T-cell (primary cell): ENCODE measurements at regions not wholly inside any gene's neighbourhood (a gene's known extent, or its start where the extent isn't known, plus 50 kb on each side); places are given as distances from the start of the nearest gene placed in this dataset.
"Not testable (repeated sequence)": the region's sequence is repeated elsewhere in the genome, so short reads cannot be mapped to it uniquely, and the experiment has no call there.

ENCODE experiments used
- ATAC-seq, 4 experiments: fragments of 200-7000 bp in 3 of 4; fragments of 150-1000 bp in 1 of 4; cut with Tn5 transposase; replicated peaks in 1 of 4; 1 replicate in 3 of 4; 2 replicates in 1 of 4; pipeline ENCODE4 v1.10.0; 2021; ENCODE audit warnings: moderate library complexity in 3 of 4, mild to moderate bottlenecking in 2 of 4, moderate number of reproducible peaks in 1 of 4
- CTCF ChIA-PET, 2 donors: fragments of 300-600 bp; sonication (Branson Sonifier 250); formaldehyde crosslinking; loops; one replicate each; lab custom pipeline; 2022; ENCODE audit warnings: antibody characterized with exemption in 2 of 2; lab: Charles Lee
- POLR2A ChIA-PET, 2 donors: fragments of 300-600 bp; sonication (Branson Sonifier 250); formaldehyde crosslinking; loops; one replicate each; lab custom pipeline; 2022; ENCODE audit warnings: antibody characterized with exemption in 2 of 2; lab: Charles Lee
- DNase-seq, 35 experiments: peaks; one replicate each; pipeline versions ENCODE4 v3.0.0 to v3.0.0-alpha.2; 2013 to 2023
- H3K27ac ChIP-seq: one replicate; pipeline ENCODE4 v1.5.1; 2013; ENCODE audit warnings: low read length
- H3K27me3 ChIP-seq, 2 experiments: replicated peaks in 1 of 2; 1 replicate in 1 of 2; 2 replicates in 1 of 2; pipeline versions ENCODE4 v1.6.1 to v1.7.0; 2013; ENCODE audit warnings: low read length in 1 of 2, mixed read lengths in 1 of 2; ENCODE audit not compliant: control insufficient read depth in 2 of 2, insufficient read depth in 2 of 2; ENCODE audit errors: extremely low read depth in 1 of 2
- H3K36me3 ChIP-seq, 2 donors: 1 replicate in 1 of 2; 2 replicates in 1 of 2; pipeline versions ENCODE4 v1.6.1 to v1.7.0; 2013; ENCODE audit warnings: low read length in 1 of 2; ENCODE audit not compliant: control insufficient read depth in 2 of 2, insufficient read depth in 1 of 2; ENCODE audit errors: extremely low read depth in 1 of 2
- H3K4me1 ChIP-seq, 2 experiments: 1 replicate in 1 of 2; 2 replicates in 1 of 2; pipeline versions ENCODE4 v1.6.1 to v1.7.0; 2013; ENCODE audit warnings: low read length in 2 of 2, mixed read lengths in 1 of 2; ENCODE audit not compliant: insufficient read depth in 2 of 2, control insufficient read depth in 1 of 2; ENCODE audit errors: extremely low read depth in 1 of 2
- H3K4me3 ChIP-seq, 2 donors: 1 replicate in 1 of 2; 2 replicates in 1 of 2; pipeline versions ENCODE4 v1.5.1 to v1.7.0; 2013; ENCODE audit warnings: mild to moderate bottlenecking in 2 of 2, low read length in 1 of 2, moderate library complexity in 1 of 2; ENCODE audit not compliant: control insufficient read depth in 1 of 2; ENCODE audit errors: extremely low read depth in 1 of 2
- H3K9me3 ChIP-seq: 2 replicates; pipeline ENCODE4 v1.7.0; 2013
- H3K27ac Mint-ChIP-seq, 2 donors: one replicate each; pipeline ENCODE4 v1.8.0; 2020 to 2021; ENCODE audit warnings: mild to moderate bottlenecking in 2 of 2, mixed read lengths in 2 of 2
- H3K27me3 Mint-ChIP-seq, 2 donors: one replicate each; pipeline ENCODE4 v1.8.0; 2021 to 2022; ENCODE audit warnings: mixed read lengths in 2 of 2
- H3K36me3 Mint-ChIP-seq: one replicate; pipeline ENCODE4 v1.8.0; 2021; ENCODE audit warnings: mixed read lengths
- H3K4me1 Mint-ChIP-seq, 3 donors: one replicate each; pipeline ENCODE4 v1.8.0; 2020 to 2022; ENCODE audit warnings: mixed read lengths in 3 of 3, mild to moderate bottlenecking in 1 of 3
- H3K4me3 Mint-ChIP-seq, 3 donors: one replicate each; pipeline ENCODE4 v1.8.0; 2020 to 2022; ENCODE audit warnings: mild to moderate bottlenecking in 3 of 3, mixed read lengths in 3 of 3, moderate library complexity in 3 of 3
- H3K9me3 Mint-ChIP-seq, 3 donors: one replicate each; pipeline ENCODE4 v1.8.0; 2020 to 2022; ENCODE audit warnings: mixed read lengths in 3 of 3
- WGBS: methylation state at CpG from one replicate; pipeline ENCODE4 v1.1.5; 2013; ENCODE audit warnings: missing lambda C conversion rate; ENCODE audit not compliant: insufficient coverage; 5-methylcytosine and 5-hydroxymethylcytosine counted together

DNA sequence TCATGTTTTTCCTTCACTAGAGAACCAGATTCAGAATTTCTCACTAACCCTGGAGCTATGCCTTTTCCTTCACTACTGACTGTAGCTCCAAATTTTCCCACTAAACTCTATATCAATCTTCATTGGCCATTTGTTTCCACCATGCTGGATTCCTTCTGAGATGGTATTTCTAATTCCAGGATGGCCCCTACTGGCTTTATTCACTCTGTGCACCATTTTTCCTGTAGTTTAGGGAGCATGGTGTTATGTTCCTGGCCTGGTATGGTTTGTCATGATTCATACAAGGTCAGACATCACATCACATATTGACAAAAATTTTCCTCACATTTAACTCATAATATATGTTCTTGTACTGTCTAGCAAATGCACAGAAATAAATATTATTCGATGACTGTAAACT, 229.2 kb upstream of the TFPI start:
- ChIA-PET CTCF (no interaction called here), POLR2A (no interaction called here)

GRCh38 chr2:187784138-187784537, 229.9 kb upstream of the TFPI start:
- H3K27ac Mint-ChIP-seq, H3K4me3 Mint-ChIP-seq, CTCF ChIA-PET, H3K9me3 ChIP-seq, H3K36me3 ChIP-seq, H3K4me1 Mint-ChIP-seq, H3K4me3 ChIP-seq, H3K36me3 Mint-ChIP-seq, H3K4me1 ChIP-seq, ATAC-seq, H3K27me3 ChIP-seq, DNase-seq, POLR2A ChIA-PET, H3K27ac ChIP-seq, H3K27me3 Mint-ChIP-seq: not testable (repeated sequence)
- H3K9me3 Mint-ChIP-seq, result peaks cover 0 to 13% (median 5%) of the 10 kb centered on the region in 3 donors
- WGBS, result 88% methylated on average over 1 of the region's 3 CpGs

More for the DNA sequence above, 229.2 kb upstream of the TFPI start:
- no peak for ATAC-seq
- Mint-ChIP-seq H3K27ac (no peak overlapping the region), H3K4me1 (no peaks in the 10 kb centered on the region), H3K4me3 (no peak overlapping the region), H3K36me3 (no peaks in the 10 kb centered on the region), H3K9me3 (peaks cover 0 to 13% (median 5%) of the 10 kb centered on the region in 3 donors), H3K27me3 (no peaks in the 10 kb centered on the region)
- Histone ChIP-seq H3K4me3 (no peak overlapping the region), H3K36me3 (no peaks in the 10 kb centered on the region), H3K4me1 (no peaks in the 10 kb centered on the region), H3K27ac (no peak overlapping the region), H3K9me3 (no peaks in the 10 kb centered on the region), H3K27me3 (no peaks in the 10 kb centered on the region)
- DNase-seq, result no peak
- 67% methylated on average over 1 of the region's 1 CpG for WGBS

- no peaks in the 10 kb centered on the region for H3K27me3 ChIP-seq
- peaks cover 15 to 27% (median 22%) of the 10 kb centered on the region in 3 donors for H3K9me3 Mint-ChIP-seq
- H3K27ac ChIP-seq, result no peak overlapping the region
- H3K27me3 Mint-ChIP-seq, result no peaks in the 10 kb centered on the region
- ChIA-PET CTCF (no interaction called here), POLR2A (no interaction called here)
- H3K4me3 ChIP-seq, result no peak overlapping the region
- H3K36me3 ChIP-seq, result no peaks in the 10 kb centered on the region
- no peak overlapping the region for H3K4me3 Mint-ChIP-seq
- ATAC-seq (no peak), DNase-seq (no peak)
- no peaks in the 10 kb centered on the region for H3K9me3 ChIP-seq
- no CpG with 5 or more reads among the region's 5 CpGs for WGBS
- H3K36me3 Mint-ChIP-seq, result no peaks in the 10 kb centered on the region
- no peaks in the 10 kb centered on the region for H3K4me1 Mint-ChIP-seq
- H3K4me1 ChIP-seq, result no peaks in the 10 kb centered on the region
- H3K27ac Mint-ChIP-seq, result no peak overlapping the region
Measured at GRCh38 chr2:187799601-187800000, 245.4 kb upstream of the TFPI start.

GRCh38 chr2:187803816-187804215, 249.6 kb upstream of the TFPI start:
- Mint-ChIP-seq H3K36me3 (no peaks in the 10 kb centered on the region), H3K4me1 (no peaks in the 10 kb centered on the region), H3K27me3 (no peaks in the 10 kb centered on the region), H3K9me3 (peaks cover 12 to 17% (median 13%) of the 10 kb centered on the region in 3 donors), H3K27ac (no peak overlapping the region), H3K4me3 (no peak overlapping the region)
- Histone ChIP-seq H3K36me3 (no peaks in the 10 kb centered on the region), H3K4me1 (no peaks in the 10 kb centered on the region), H3K27me3 (no peaks in the 10 kb centered on the region), H3K9me3 (no peaks in the 10 kb centered on the region), H3K27ac (no peak overlapping the region), H3K4me3 (no peak overlapping the region)
- WGBS, result no CpG with 5 or more reads among the region's 4 CpGs
- ChIA-PET POLR2A (no interaction called here), CTCF (no interaction called here)
- ATAC-seq (no peak), DNase-seq (no peak)

- WGBS, result no CpG with 5 or more reads among the region's 3 CpGs
- DNase-seq (no peak), ATAC-seq (no peak)
- Mint-ChIP-seq H3K9me3 (peaks cover 0 to 6% (median 4%) of the 10 kb centered on the region in 3 donors), H3K36me3 (no peaks in the 10 kb centered on the region), H3K4me3 (no peak overlapping the region), H3K27me3 (no peaks in the 10 kb centered on the region), H3K4me1 (no peaks in the 10 kb centered on the region), H3K27ac (no peak overlapping the region)
- Histone ChIP-seq H3K4me3 (no peak overlapping the region), H3K9me3 (no peaks in the 10 kb centered on the region), H3K27me3 (no peaks in the 10 kb centered on the region), H3K27ac (no peak overlapping the region), H3K4me1 (no peaks in the 10 kb centered on the region), H3K36me3 (no peaks in the 10 kb centered on the region)
- CTCF ChIA-PET, result no interaction called here
- POLR2A ChIA-PET, result no interaction called here
Measured at GRCh38 chr2:187815113-187815512, 260.9 kb upstream of the TFPI start.

DNA sequence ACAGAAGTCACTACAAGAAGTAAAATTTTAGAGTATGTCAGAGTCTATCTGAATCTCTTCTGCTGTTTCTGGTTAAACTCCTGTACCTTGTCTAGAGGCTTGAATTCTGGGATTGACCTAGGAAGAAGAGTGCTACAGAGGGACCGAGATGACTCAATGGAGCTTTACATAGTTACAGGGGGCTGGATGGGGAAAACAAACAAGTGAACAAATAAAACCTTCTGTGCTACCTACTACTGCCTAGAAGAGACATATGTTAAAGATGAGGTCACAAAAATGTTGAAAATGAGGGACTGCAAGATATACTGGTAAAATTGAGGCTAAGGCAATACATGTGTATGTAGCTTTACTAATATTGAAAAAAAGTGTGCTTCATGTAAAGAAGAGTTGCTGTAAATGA, 265.4 kb upstream of the TFPI start:
- Mint-ChIP-seq H3K27me3 (no peaks in the 10 kb centered on the region), H3K9me3 (peaks cover 2 to 17% (median 4%) of the 10 kb centered on the region in 3 donors), H3K27ac (no peak overlapping the region), H3K4me3 (no peak overlapping the region), H3K36me3 (no peaks in the 10 kb centered on the region), H3K4me1 (no peaks in the 10 kb centered on the region)
- Histone ChIP-seq H3K27me3 (no peaks in the 10 kb centered on the region), H3K4me1 (no peaks in the 10 kb centered on the region), H3K27ac (no peak overlapping the region), H3K4me3 (no peak overlapping the region), H3K9me3 (no peaks in the 10 kb centered on the region), H3K36me3 (no peaks in the 10 kb centered on the region)
- ATAC-seq, result no peak
- ChIA-PET CTCF (no interaction called here), POLR2A (no interaction called here)
- DNase-seq, result no peak
- WGBS, result no CpG with 5 or more reads among the region's 1 CpG

- Histone ChIP-seq H3K27ac (no peak overlapping the region), H3K4me3 (no peak overlapping the region), H3K9me3 (no peaks in the 10 kb centered on the region), H3K36me3 (no peaks in the 10 kb centered on the region), H3K27me3 (no peaks in the 10 kb centered on the region), H3K4me1 (no peaks in the 10 kb centered on the region)
- ChIA-PET POLR2A (no interaction called here), CTCF (no interaction called here)
- no peak overlapping the region for H3K27ac Mint-ChIP-seq
- H3K36me3 Mint-ChIP-seq, result no peaks in the 10 kb centered on the region
- H3K4me1 Mint-ChIP-seq, result no peaks in the 10 kb centered on the region
- H3K27me3 Mint-ChIP-seq, result no peaks in the 10 kb centered on the region
- WGBS, result 72% methylated on average over 7 of the region's 12 CpGs
- no peak for ATAC-seq
- peaks cover 4 to 20% (median 4%) of the 10 kb centered on the region in 3 donors for H3K9me3 Mint-ChIP-seq
- H3K4me3 Mint-ChIP-seq, result no peak overlapping the region
- no peak for DNase-seq
Measured at GRCh38 chr2:187825108-187825507, 270.9 kb upstream of the TFPI start.
